ENCODE measurements at regions not wholly inside any gene's neighbourhood (a gene's known extent, or its start where the extent isn't known, plus 50 kb on each side); places are given as distances from the start of the nearest gene placed in this dataset.
"Not testable (repeated sequence)": the region's sequence is repeated elsewhere in the genome, so short reads cannot be mapped to it uniquely, and the experiment has no call there.

GRCh38 chr5:17032314-17032985 is 96.4 kb upstream of the MYO10 start:
- TF ChIP-seq, protein P1, sequence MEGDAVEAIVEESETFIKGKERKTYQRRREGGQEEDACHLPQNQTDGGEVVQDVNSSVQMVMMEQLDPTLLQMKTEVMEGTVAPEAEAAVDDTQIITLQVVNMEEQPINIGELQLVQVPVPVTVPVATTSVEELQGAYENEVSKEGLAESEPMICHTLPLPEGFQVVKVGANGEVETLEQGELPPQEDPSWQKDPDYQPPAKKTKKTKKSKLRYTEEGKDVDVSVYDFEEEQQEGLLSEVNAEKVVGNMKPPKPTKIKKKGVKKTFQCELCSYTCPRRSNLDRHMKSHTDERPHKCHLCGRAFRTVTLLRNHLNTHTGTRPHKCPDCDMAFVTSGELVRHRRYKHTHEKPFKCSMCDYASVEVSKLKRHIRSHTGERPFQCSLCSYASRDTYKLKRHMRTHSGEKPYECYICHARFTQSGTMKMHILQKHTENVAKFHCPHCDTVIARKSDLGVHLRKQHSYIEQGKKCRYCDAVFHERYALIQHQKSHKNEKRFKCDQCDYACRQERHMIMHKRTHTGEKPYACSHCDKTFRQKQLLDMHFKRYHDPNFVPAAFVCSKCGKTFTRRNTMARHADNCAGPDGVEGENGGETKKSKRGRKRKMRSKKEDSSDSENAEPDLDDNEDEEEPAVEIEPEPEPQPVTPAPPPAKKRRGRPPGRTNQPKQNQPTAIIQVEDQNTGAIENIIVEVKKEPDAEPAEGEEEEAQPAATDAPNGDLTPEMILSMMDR (IDR thresholded peaks at IDR 0.05) = not testable (repeated sequence)
- not testable (repeated sequence) for TF ChIP-seq ZFX (IDR thresholded peaks at IDR 0.05; ENCODE audit: borderline replicate concordance)

Data from 22Rv1 (cell line).